ENCODE measurements at regions not wholly inside any gene's neighbourhood (a gene's known extent, or its start where the extent isn't known, plus 50 kb on each side); places are given as distances from the start of the nearest gene placed in this dataset.

DNA sequence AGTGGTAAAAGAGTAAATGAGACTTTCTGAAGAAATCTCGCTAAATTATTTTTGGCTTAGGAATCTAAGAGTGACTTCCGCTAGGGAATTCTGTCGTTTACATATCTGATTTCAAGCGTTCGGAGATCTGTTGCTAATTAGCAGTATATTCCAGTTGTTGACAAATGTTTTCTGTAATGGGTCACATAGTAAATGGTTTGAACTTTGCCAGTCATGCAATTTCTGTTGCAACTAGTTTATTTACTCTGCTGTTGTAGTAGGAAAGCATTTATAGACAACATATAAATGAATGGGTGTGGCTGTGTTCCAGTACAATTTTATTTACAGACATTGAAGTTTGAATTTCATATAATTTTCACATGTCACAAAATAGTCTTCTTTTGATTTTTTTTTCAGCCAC lies 57.4 kb upstream of the JAK2 start:
- TF ChIP-seq, protein P1, sequence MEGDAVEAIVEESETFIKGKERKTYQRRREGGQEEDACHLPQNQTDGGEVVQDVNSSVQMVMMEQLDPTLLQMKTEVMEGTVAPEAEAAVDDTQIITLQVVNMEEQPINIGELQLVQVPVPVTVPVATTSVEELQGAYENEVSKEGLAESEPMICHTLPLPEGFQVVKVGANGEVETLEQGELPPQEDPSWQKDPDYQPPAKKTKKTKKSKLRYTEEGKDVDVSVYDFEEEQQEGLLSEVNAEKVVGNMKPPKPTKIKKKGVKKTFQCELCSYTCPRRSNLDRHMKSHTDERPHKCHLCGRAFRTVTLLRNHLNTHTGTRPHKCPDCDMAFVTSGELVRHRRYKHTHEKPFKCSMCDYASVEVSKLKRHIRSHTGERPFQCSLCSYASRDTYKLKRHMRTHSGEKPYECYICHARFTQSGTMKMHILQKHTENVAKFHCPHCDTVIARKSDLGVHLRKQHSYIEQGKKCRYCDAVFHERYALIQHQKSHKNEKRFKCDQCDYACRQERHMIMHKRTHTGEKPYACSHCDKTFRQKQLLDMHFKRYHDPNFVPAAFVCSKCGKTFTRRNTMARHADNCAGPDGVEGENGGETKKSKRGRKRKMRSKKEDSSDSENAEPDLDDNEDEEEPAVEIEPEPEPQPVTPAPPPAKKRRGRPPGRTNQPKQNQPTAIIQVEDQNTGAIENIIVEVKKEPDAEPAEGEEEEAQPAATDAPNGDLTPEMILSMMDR (conservative IDR thresholded peaks at IDR 0.05; ENCODE audit: low read depth, low read length) = no peak
- no peak for TF ChIP-seq EZH2 (IDR thresholded peaks at IDR 0.05; ENCODE audit: borderline replicate concordance, low read depth, low read length, poor library complexity, severe bottlenecking)

All from A673 (cell line).